HEK293 (cell line): ENCODE measurements at regions not wholly inside any gene's neighbourhood (a gene's known extent, or its start where the extent isn't known, plus 50 kb on each side); places are given as distances from the start of the nearest gene placed in this dataset.

ENCODE experiments used
- PRDM2 ChIP-seq: fragments of 450-650 bp; formaldehyde crosslinking; IDR thresholded peaks from 2 replicates; pipeline ENCODE4 v1.5.1; 2016; ENCODE audit warnings: missing biosample characterization, missing genetic modification characterization, borderline replicate concordance
- ZFP69B ChIP-seq: fragments of 450-650 bp; formaldehyde crosslinking; IDR thresholded peaks from 2 replicates; pipeline ENCODE4 v1.5.1; 2016; ENCODE audit warnings: missing biosample characterization, missing genetic modification characterization
- ZNF112 ChIP-seq: fragments of 450-650 bp; formaldehyde crosslinking; IDR thresholded peaks from 2 replicates; pipeline ENCODE4 v1.5.0; 2017; ENCODE audit warnings: missing biosample characterization, missing genetic modification characterization
- ZNF221 ChIP-seq: fragments of 450-650 bp; formaldehyde crosslinking; IDR thresholded peaks from 2 replicates; pipeline ENCODE4 v1.5.1; 2017; ENCODE audit warnings: missing biosample characterization, missing genetic modification characterization, borderline replicate concordance
- ZNF280D ChIP-seq: fragments of 450-650 bp; formaldehyde crosslinking; IDR thresholded peaks from 2 replicates; pipeline ENCODE4 v1.5.1; 2016; ENCODE audit warnings: missing biosample characterization, missing genetic modification characterization
- ZNF341 ChIP-seq: fragments of 450-650 bp; formaldehyde crosslinking; IDR thresholded peaks from 2 replicates; pipeline ENCODE4; 2016; ENCODE audit warnings: low read depth, missing biosample characterization, missing genetic modification characterization
- ZNF521 ChIP-seq: fragments of 450-650 bp; formaldehyde crosslinking; IDR thresholded peaks from 2 replicates; pipeline ENCODE4 v1.5.1; 2017; ENCODE audit warnings: missing biosample characterization, mild to moderate bottlenecking, missing genetic modification characterization
- ZNF529 ChIP-seq: fragments of 450-650 bp; formaldehyde crosslinking; IDR thresholded peaks from 2 replicates; pipeline ENCODE4 v1.5.1; 2017; ENCODE audit warnings: missing genetic modification characterization, missing biosample characterization; ENCODE audit not compliant: insufficient replicate concordance
- ZNF549 ChIP-seq: fragments of 450-650 bp; IDR thresholded peaks from 2 replicates; pipeline ENCODE4 v1.5.1; 2018; ENCODE audit warnings: missing biosample characterization, missing genetic modification characterization, mild to moderate bottlenecking, inconsistent platforms, moderate library complexity
- ZNF596 ChIP-seq: fragments of 450-650 bp; IDR thresholded peaks from 2 replicates; pipeline ENCODE4 v1.5.0; 2018; ENCODE audit warnings: missing biosample characterization, mild to moderate bottlenecking, missing genetic modification characterization, moderate library complexity
- ZNF600 ChIP-seq: fragments of 450-650 bp; formaldehyde crosslinking; IDR thresholded peaks from 2 replicates; pipeline ENCODE4 v1.5.1; 2016; ENCODE audit warnings: missing biosample characterization, missing genetic modification characterization
- ZNF624 ChIP-seq: fragments of 450-650 bp; formaldehyde crosslinking; IDR thresholded peaks from 2 replicates; pipeline ENCODE4 v1.5.1; 2017; ENCODE audit warnings: missing biosample characterization, missing genetic modification characterization
- ZNF664 ChIP-seq: fragments of 450-650 bp; formaldehyde crosslinking; IDR thresholded peaks from 2 replicates; pipeline ENCODE4 v1.5.1; 2016; ENCODE audit warnings: missing biosample characterization, missing genetic modification characterization
- ZXDB ChIP-seq: fragments of 450-650 bp; formaldehyde crosslinking; IDR thresholded peaks from 2 replicates; pipeline ENCODE4 v1.5.1; 2016; ENCODE audit warnings: missing biosample characterization, missing genetic modification characterization
- TF ChIP-seq, protein P1 (sequence below): fragments of 450-650 bp; formaldehyde crosslinking; IDR thresholded peaks from 2 replicates; pipeline ENCODE4 v1.5.1; 2017; ENCODE audit warnings: missing biosample characterization, missing genetic modification characterization
- TF ChIP-seq, protein P2 (sequence below): fragments of 450-650 bp; formaldehyde crosslinking; IDR thresholded peaks from 2 replicates; pipeline ENCODE4 v1.5.1; 2016; ENCODE audit warnings: missing biosample characterization, missing genetic modification characterization
- TF ChIP-seq, protein P3 (sequence below): fragments of 450-650 bp; formaldehyde crosslinking; conservative IDR thresholded peaks from 2 replicates; pipeline ENCODE4 v1.5.1; 2016; ENCODE audit warnings: low read depth, missing biosample characterization, missing genetic modification characterization
- TF ChIP-seq, protein P4 (sequence below): fragments of 450-650 bp; formaldehyde crosslinking; IDR thresholded peaks from 2 replicates; pipeline ENCODE4 v1.5.1; 2016; ENCODE audit warnings: missing biosample characterization, missing genetic modification characterization

DNA sequence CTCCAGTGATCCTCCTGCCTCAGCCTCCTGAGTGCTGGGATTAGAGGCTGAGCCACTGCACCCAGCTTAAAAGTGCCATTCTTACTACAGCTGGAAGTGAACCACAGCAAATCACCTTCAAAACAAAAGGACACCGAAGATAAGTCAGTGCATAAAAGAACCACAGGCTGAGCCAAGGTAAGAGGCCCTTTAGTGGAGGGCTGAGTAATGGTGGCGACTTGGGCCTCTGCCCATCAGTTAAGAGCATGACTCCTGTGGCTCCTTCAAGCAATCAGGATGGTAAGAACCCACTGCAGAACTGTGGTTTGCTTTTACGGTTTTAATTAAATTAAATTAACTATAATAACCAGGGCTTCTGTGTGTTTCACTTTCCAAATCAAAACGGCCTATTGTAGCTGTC, 75.1 kb downstream of the CTAGE1 start (continued):
- TF ChIP-seq ZNF521 (tag by site-specific recombination): no peak
- TF ChIP-seq ZNF112: no peak
- TF ChIP-seq, protein P1, sequence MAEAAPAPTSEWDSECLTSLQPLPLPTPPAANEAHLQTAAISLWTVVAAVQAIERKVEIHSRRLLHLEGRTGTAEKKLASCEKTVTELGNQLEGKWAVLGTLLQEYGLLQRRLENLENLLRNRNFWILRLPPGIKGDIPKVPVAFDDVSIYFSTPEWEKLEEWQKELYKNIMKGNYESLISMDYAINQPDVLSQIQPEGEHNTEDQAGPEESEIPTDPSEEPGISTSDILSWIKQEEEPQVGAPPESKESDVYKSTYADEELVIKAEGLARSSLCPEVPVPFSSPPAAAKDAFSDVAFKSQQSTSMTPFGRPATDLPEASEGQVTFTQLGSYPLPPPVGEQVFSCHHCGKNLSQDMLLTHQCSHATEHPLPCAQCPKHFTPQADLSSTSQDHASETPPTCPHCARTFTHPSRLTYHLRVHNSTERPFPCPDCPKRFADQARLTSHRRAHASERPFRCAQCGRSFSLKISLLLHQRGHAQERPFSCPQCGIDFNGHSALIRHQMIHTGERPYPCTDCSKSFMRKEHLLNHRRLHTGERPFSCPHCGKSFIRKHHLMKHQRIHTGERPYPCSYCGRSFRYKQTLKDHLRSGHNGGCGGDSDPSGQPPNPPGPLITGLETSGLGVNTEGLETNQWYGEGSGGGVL (tag by site-specific recombination): peak; percentile 64; the same call in 1 of the 2 replicates
- TF ChIP-seq ZNF221 (tag by site-specific recombination): no peak
- no peak for TF ChIP-seq ZNF529 (tag by site-specific recombination)
- peak; percentile 93 for TF ChIP-seq ZXDB
- TF ChIP-seq ZNF600: peak; percentile 46; the same call in 1 of the 2 replicates
- no peak for TF ChIP-seq ZNF624 (tag by site-specific recombination)
- TF ChIP-seq, protein P2, sequence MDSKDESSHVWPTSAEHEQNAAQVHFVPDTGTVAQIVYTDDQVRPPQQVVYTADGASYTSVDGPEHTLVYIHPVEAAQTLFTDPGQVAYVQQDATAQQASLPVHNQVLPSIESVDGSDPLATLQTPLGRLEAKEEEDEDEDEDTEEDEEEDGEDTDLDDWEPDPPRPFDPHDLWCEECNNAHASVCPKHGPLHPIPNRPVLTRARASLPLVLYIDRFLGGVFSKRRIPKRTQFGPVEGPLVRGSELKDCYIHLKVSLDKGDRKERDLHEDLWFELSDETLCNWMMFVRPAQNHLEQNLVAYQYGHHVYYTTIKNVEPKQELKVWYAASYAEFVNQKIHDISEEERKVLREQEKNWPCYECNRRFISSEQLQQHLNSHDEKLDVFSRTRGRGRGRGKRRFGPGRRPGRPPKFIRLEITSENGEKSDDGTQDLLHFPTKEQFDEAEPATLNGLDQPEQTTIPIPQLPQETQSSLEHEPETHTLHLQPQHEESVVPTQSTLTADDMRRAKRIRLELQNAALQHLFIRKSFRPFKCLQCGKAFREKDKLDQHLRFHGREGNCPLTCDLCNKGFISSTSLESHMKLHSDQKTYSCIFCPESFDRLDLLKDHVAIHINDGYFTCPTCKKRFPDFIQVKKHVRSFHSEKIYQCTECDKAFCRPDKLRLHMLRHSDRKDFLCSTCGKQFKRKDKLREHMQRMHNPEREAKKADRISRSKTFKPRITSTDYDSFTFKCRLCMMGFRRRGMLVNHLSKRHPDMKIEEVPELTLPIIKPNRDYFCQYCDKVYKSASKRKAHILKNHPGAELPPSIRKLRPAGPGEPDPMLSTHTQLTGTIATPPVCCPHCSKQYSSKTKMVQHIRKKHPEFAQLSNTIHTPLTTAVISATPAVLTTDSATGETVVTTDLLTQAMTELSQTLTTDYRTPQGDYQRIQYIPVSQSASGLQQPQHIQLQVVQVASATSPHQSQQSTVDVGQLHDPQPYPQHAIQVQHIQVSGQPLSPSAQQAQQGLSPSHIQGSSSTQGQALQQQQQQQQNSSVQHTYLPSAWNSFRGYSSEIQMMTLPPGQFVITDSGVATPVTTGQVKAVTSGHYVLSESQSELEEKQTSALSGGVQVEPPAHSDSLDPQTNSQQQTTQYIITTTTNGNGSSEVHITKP (tag by site-specific recombination): peak; percentile 81
- TF ChIP-seq PRDM2 (tag by site-specific recombination): no peak
- peak; percentile 38; the same call in 1 of the 2 replicates for TF ChIP-seq ZNF596 (tag by site-specific recombination)
- TF ChIP-seq ZFP69B (tag by site-specific recombination): no peak
- TF ChIP-seq, protein P3, sequence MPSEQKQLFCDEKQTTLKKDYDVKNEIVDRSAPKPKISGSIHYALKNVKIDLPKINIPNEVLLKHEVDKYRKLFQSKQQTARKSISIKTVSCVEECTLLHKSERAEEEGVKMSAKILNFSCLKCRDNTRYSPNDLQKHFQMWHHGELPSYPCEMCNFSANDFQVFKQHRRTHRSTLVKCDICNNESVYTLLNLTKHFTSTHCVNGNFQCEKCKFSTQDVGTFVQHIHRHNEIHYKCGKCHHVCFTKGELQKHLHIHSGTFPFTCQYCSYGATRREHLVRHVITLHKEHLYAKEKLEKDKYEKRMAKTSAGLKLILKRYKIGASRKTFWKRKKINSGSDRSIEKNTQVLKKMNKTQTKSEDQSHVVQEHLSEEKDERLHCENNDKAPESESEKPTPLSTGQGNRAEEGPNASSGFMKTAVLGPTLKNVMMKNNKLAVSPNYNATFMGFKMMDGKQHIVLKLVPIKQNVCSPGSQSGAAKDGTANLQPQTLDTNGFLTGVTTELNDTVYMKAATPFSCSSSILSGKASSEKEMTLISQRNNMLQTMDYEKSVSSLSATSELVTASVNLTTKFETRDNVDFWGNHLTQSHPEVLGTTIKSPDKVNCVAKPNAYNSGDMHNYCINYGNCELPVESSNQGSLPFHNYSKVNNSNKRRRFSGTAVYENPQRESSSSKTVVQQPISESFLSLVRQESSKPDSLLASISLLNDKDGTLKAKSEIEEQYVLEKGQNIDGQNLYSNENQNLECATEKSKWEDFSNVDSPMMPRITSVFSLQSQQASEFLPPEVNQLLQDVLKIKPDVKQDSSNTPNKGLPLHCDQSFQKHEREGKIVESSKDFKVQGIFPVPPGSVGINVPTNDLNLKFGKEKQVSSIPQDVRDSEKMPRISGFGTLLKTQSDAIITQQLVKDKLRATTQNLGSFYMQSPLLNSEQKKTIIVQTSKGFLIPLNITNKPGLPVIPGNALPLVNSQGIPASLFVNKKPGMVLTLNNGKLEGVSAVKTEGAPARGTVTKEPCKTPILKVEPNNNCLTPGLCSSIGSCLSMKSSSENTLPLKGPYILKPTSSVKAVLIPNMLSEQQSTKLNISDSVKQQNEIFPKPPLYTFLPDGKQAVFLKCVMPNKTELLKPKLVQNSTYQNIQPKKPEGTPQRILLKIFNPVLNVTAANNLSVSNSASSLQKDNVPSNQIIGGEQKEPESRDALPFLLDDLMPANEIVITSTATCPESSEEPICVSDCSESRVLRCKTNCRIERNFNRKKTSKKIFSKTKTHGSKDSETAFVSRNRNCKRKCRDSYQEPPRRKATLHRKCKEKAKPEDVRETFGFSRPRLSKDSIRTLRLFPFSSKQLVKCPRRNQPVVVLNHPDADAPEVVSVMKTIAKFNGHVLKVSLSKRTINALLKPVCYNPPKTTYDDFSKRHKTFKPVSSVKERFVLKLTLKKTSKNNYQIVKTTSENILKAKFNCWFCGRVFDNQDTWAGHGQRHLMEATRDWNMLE (tag by site-specific recombination): no peak
- TF ChIP-seq, protein P4, sequence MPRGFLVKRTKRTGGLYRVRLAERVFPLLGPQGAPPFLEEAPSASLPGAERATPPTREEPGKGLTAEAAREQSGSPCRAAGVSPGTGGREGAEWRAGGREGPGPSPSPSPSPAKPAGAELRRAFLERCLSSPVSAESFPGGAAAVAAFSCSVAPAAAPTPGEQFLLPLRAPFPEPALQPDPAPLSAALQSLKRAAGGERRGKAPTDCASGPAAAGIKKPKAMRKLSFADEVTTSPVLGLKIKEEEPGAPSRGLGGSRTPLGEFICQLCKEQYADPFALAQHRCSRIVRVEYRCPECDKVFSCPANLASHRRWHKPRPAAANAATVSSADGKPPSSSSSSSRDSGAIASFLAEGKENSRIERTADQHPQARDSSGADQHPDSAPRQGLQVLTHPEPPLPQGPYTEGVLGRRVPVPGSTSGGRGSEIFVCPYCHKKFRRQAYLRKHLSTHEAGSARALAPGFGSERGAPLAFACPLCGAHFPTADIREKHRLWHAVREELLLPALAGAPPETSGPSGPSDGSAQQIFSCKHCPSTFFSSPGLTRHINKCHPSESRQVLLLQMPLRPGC (tag by site-specific recombination): peak; percentile 61; the same call in 1 of the 2 replicates
- peak; percentile 90 for TF ChIP-seq ZNF664 (tag by site-specific recombination)
- TF ChIP-seq ZNF549 (tag by site-specific recombination): no peak
- no peak for TF ChIP-seq ZNF280D (tag by site-specific recombination)
- TF ChIP-seq ZNF341 (tag by site-specific recombination): no peak
